ENCODE measurements at regions not wholly inside any gene's neighbourhood (a gene's known extent, or its start where the extent isn't known, plus 50 kb on each side); places are given as distances from the start of the nearest gene placed in this dataset.

DNA sequence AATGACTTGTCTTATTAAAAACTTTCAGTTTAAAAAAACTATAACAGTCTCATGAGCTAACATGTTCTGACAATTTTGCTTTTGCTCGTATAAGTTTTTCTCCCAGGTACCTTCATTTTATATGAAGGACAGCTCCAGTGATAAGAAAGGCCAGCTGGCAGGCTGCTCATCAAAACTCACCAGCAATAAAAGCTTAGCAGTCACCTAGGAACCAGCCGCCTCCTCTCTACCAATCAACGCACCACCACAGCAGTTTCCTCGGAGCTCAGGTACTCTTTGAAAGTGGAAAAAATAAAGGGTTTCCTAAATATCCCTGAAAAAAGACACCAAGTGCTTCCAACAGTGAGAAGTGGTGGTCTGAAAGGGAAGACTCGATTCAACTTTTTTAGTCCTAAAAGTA lies 100.9 kb upstream of the CCDC150 start:
- DNase-seq: no peak

DNA sequence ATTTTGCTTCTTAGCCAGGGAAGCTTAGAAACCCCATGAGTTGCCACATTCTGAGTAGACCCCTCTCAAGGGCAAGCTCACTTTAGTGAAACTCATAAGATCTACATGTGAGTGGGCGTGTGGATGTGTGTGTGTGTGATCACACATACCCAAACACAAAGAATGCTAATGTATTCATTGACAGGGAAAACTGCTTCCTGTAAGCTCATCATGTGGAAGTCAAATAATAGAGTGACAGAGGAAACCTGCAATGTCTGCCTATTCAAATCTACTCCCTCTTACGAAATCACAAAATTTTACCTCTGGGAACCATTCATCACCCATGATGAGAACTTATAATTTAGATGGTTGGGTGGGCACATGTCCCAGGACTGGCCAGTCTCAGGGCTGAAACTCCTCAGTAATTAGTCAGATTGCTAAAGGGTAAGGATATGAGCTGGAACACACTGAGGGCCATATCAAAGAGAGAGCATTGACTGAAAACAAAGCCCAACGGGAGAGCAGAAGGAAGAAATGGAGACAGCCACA lies 94.5 kb upstream of the CCDC150 start:
- no peak for DNase-seq

DNA sequence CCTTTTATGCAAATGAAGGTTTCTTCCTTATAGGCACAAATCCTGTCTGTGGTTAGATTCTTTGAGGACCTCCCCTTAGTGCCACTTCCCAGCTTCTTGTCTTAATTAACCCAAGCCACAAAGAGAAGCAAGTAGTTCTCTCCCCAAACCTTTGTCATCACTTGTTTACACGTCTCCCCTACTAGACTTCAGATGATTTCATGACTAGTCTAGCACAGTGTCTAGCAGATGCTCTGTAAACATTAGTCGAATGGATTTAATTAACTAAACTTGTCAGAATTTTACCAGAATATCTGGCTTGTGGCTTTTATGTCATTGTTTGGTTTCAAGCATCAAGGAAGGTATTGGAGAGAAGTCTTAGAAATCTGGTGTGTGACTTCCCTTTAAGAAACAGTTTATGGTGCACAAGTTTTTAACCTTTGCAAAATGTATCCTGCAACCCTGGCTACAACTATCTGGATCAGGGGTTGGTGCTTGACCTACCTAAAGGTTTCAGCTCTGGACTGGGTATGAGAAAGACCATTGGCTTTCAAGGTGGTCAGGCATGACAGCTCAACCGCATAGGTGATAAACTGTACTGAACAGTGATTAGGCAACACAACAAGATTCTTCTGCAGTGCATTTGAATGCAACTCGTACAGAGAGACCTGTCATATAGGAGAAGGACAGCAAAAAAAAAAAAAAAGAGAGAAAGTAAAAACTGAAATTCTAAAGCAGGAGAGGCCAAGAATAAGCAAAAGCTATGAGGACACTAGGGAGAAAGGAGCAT lies 93.2 kb upstream of the CCDC150 start:
- no peak for DNase-seq

DNA sequence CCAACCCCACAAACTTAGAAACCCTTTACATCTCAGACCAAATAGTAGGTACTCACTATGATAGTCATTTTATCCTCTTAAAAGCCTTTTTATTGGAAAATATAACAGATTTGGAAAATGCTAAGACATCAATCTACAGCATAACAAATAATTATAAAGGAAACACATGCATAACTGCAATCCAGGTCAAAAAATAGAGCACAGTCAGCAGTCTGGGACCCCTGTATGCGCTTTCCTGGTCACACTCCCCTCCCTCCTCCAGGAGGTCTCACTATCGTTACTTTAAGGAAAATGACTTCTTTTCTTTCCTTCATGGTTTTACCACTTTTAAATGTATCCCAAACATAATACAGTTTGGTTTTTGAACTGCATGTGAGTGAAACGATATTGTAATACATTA lies 90.5 kb upstream of the CCDC150 start:
- DNase-seq: no peak

DNA sequence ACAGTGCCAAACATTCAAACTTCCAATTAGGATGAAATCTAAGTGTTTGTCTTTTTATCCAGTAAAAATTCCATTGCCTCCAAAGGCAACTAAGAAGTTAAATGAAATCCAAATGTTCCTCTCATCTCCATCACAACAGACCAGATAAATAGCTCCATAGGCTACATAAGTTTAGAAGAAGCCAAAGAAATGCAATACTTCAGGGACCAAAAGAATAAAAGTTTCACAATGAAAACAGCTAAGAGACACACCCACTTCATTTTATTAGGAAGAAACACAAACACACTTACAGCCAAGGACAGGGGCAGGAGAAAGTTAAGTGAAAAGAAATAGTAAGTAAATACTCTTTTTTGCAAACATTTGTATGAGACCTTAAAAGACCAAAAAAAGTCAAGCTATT lies 88.5 kb upstream of the CCDC150 start:
- DNase-seq: no peak

DNA sequence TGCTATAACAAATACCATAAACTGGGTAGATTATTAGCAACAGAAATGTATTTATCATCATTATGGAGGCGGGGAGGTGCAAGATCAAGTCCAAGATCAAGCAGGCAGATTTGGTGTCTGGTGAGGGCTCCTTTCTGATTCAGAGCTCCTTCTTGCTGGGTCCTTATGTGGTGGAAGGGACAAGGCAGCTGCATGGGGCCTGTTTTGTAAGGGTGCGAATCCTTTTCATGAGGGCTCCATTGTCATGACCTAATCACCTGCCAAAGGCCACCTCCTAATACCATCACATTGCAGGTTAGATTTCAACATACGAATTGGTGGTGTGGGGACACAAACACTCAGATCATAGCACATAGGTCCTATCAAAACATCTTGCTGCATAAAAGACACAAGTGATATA lies 84.4 kb upstream of the CCDC150 start:
- no peak for DNase-seq

DNA sequence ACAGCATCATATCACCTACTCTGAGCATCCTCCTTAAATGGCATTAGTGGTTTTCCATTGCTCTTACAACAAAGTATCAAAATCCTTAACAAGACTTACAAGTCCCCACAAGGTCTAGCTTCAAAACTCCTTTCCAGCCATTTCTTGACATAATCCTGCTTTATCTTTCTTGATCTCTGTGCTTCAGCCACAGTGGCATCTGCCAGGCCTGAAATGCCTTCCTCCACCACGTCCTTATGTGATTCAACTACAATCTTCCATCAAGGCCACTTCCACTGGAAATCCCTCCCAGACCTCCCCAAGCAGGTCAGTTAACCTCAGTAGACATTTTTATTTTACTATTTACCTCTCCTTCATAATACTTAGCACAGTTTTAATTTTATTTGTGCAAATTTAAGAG lies 83.8 kb upstream of the CCDC150 start:
- DNase-seq: peak; percentile 30

DNA sequence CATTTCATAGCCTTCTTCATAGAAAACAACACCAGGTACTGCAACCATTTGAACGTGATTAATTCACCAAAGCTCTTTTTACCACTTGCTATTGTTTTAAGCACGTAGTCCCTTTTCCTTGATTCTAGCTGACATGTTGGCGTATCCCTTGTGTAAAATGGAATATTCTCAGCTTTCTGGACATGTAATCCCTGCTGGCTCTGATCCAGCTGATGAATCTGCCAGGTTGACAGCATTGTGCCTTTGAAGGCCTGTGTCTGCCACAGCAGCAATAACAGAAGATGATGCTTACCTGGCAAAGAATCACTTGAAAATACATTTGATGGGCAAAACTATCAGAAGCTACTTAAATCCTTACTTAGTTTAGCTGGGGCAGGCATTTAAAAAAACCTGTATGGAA lies 81.0 kb upstream of the CCDC150 start:
- DNase-seq: no peak

DNA sequence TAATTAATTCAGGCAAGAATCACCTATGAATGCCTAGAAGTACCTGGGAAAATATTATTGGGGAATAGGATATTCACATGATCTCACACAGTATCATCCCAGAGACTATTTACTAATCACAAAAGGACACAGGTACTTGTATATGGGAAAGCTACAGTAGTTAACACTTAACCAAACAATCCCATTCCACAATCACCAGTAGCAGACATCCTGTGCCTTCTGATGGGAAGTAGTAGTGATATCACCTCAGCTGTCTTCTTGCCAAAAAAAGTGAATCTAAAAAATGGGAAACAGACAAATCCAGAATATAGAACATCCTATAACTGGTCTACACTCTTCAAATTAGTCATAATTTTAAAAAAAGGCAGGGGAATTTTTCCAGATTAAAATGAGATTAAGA lies 75.6 kb upstream of the CCDC150 start:
- DNase-seq: no peak

DNA sequence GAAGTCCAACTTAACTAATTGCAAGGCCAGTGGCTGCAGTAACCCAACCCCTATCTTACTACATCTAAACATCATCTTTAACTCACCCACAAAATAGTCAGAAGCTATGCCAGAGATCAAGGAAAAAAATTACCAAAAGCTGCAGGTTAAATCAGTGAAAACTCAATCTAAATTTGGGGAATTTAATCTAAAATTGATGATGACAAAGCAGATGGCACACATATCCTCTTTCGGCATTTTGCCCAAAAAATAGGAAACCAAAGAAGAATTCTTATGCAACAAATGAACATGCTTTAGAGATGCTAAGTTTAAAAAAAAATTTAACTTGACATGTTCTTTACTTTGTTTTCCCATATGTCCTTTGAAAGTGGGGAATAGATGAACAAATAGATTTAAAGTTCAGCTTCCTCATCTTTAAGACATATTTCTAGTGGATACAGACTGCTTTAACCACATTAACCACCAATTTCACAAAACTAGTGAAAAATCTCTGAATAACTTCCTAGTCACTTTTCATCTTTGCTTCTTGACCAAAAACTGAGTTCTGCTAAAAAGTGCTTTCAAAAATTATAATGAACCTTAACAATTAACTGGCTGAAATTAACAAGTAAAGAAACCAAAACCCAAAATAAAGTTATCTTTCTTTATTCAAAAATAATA lies 74.3 kb upstream of the CCDC150 start:
- no peak for DNase-seq

DNA sequence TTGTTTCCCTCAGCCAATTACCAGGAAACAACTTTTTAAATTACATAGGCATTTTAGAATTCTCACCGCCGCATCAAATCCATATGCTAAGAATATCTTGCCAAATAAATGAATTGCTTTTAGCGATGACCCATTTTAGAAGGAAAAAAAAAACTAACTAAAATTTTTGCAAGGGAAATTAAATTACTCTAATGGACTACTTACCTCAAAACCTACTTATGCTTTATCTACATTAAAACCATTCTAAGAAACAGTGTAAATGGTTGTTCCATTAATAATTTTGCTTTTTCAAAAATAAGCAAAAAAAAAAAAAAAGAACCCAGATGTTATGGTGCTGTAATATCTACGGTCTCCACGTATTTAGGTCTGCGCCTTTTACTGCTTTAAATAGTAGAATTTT lies 73.5 kb upstream of the CCDC150 start:
- no peak for DNase-seq

DNA sequence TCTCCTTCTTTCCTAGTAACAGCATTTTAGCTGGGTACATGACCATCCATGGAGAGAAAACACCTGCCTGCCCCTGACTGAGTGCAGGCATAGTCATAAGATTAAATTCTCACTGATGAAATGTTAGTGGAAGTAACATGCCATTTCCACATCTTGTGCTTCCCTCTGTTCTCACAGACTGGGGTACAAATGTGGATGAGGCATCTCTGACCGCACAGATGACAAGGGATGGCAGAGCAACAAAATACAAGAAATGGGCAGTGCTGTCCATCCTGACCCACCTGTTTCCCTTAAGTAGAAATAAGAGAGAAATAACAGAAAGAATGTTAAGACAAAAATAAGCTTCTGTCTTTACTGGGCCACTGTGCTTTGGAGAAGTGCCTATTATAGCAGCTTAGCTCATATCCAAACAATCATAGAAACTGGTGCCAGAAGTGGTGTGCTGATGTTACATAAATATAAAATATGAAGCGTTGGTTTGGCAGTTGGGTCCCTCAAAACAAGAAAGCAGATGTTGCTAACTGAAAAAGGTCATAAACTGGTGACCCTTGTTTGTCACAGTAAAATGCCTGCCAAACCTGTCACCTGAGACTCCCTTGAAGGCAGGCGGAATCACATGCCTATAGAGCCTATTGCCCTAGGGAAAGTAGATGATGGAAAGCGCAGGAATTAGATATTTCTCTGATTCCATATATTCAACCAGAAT lies 72.4 kb upstream of the CCDC150 start:
- no peak for DNase-seq

DNA sequence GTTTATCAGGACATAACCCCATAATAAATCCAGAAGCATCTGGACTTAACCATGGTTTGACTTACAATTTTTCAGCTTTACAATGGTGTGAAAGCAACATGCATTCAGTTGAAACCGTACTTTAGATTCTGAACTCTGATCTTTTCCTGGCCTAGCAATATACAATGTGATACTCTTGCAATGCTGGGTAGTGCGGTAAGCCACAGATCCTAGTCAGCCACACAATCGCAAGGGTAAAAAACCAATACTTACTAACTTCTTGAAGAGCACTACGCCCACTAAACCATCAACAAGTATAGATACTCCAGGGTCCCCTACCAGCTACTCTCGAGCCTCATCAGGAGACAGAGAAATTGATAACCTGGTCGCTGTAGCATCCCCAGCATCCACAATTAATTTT lies 71.0 kb upstream of the CCDC150 start:
- no peak for DNase-seq

DNA sequence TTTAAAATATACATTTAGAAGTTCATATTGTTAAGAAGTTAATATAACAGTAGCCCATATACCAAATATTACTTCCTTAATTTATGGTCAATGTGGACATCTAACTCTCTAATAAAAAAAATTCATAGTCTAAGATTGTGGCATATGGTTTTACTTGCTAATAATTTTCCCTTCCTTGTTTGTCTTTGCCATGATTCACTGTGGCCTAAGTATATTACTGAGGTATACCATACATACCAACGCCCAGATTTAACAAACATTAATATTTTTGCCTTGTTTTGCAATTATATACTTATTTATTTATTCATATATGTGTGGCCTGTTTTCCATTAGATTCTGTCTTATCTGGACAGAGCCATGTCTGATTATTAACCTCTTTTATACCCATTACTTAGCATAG lies 54.6 kb upstream of the CCDC150 start:
- DNase-seq: no peak

DNA sequence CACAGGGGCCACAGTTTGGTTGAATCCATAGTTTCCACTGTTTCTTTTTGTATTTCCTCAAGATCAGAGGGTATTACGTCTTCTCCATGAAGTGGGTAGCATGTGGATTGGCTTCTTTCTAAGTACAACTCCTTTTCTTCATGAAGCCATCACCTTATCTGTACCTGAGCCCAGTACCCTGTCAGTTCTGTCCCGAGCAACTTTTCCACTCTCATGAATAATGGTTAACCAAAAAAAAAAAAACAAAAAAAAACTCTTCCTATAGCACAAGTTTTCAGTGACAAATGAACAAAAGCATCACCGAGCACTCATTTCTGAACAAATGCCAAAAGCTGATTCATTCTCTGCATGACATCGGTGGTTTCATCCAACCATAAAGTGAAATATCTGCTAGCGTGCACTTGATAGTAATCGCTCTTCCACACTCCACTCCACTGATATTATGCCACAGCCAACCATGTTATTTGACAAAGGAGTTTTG lies 53.0 kb upstream of the CCDC150 start:
- no peak for DNase-seq

DNA sequence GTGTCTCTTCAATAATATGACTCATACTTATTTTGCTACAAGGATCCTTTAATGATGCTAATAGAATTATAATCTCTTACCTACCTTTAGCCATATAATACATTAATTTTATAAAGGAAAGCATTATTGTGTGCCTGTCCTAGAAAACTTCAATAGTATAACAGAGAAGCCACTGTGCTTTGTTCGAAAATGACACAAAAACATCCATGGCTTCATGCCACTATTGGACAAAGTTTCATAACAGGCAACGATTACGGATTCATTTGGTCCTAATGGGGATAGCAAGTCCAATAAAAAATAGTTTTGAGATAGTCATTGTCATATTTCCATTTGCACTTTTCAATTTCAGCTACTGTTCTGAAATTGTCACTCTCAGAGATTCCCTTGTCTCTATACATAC lies 52.5 kb upstream of the CCDC150 start:
- no peak for DNase-seq

DNA sequence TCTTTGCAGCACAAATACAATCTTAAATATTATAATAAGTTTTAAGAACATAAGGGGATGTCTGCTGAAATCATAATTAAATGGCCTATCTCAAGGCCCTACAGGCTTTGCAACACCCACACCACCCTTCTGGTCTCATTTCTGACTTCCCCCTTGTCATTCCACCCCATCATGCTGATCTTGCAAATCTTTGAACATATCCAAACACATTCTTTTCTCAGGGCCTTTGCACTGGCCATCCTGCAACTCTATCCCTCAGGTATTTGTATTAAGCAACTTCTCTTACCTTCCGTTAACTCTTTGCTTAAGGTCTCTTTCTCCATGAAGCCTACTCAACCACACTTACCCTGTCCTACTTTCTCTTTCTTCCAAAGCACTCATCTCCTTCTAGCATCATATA lies 51.8 kb upstream of the CCDC150 start:
- DNase-seq: no peak

DNA sequence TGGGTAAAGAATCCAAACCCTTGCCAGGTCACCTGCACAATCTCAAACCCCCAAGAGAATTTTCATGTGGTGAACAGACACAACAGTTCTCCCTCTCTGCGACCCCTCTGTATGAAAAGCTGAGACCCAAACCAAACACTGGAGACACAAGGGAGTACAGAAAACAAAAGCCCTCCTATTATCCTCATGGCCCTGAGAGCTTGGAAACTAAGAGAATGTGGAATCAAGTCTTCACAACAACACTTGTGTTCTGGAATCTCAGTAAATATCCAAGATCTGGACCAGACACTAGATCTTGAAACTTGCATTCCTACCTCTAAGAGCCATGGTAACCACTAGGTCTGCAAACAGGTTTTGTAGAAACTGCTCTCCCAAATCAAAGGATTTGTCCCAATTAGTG lies 50.1 kb upstream of the CCDC150 start:
- no peak for DNase-seq

Data from DMS 273 treated with DMSO at 0.1 percent for 48 hours (cell line).